HG02759 (cell line): ENCODE measurements at regions not wholly inside any gene's neighbourhood (a gene's known extent, or its start where the extent isn't known, plus 50 kb on each side); places are given as distances from the start of the nearest gene placed in this dataset.
"Not testable (repeated sequence)": the region's sequence is repeated elsewhere in the genome, so short reads cannot be mapped to it uniquely, and the experiment has no call there.

ENCODE experiments used
- ATAC-seq: cut with Tn5 transposase; IDR thresholded peaks from one replicate; pipeline ENCODE4 v1.9.1; 2021; ENCODE audit warnings: mild to moderate bottlenecking, moderate library complexity; ENCODE audit not compliant: unreplicated experiment

DNA sequence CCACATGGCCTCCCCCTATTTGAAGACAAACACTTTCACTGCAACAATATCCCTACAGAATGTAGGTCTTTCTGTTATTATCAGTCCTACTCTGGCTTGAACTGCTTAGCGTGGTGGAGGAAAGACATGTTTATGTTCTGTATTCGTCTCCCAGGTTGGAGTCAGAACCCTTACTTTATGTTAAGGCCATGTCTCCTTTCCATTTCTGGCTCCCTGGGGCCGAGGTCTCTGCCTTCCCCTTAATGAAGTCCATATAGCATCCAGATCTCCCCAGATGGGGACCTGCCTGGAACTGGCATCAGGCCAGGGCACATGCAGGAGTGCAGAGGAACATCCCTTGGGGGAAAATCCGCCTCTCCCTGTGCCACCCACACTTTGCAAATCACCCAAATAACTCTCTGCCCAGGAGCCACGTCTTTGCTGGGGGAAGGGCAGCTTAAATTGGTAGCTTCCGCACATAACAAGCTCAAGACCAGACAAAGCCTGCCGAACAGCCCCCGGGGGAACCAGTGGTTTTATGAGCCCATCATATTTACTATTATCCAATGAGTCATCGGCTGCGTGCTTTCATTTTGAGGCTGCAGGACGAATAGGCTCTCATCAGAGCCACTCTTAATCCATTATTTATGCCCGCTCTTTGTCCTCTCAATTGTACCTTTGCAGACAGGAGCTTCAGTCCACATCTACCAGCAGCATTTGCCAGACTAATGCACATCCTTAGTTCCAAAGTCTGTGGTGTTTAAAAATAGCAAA is 237.0 kb downstream of the UACA start:
- no peak for ATAC-seq

DNA sequence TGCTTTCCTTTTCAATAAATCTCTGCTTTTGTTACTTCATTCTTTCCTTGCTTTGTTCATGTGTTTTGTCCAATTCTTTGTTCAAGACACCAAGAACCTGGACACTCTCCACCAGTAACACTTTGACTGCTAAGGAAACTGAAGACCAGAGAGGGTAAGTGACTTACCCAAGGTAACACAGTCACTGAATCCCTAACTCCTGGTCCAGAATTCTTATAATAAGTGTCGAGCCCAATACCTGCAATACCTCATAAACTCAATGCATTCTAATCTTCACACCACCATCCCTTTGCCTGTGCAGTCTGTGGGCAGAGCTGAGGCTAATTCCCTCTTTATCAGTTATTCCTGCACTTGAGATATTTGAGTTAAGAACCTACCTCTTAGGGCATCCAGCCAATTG is 237.8 kb downstream of the UACA start:
- no peak for ATAC-seq

DNA sequence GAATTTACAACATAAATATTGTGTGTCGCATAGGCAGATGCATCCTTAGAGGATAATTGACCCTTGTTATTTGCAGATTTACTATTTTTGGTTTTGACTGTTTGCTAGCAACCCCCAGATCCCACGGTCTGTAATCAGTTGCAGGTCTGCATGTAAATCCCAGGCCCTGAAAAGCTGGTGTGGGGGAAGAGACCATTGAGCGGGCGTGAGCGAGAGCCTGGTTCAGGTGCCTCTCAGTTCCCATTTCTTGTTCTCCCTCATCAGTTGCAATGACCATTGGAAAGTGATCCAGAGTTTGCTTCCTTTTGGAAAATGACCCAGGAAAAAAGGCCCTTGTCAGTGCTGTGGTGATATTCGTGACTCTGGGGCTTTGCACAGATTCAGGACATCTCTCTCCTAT is 238.9 kb downstream of the UACA start:
- no peak for ATAC-seq

DNA sequence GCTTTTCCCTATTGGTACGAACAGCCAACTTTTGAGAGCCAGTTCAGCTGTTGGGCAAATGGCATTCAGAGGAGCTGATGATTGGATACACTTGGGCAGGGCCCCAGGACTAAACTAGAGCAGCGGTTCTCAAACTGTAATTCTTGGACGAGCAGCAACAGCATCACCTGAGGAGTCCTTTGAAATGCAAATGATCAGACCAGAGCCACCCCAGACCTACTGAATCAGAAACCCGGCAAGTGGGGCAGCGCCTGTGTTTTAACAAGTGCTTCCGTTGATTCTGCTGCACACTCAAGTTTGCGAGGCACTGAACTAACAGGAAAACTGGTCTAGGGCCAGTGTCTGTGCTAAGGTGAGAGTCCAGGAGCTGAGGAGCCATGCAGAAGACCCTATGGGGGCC is 239.7 kb downstream of the UACA start:
- ATAC-seq, result no peak

DNA sequence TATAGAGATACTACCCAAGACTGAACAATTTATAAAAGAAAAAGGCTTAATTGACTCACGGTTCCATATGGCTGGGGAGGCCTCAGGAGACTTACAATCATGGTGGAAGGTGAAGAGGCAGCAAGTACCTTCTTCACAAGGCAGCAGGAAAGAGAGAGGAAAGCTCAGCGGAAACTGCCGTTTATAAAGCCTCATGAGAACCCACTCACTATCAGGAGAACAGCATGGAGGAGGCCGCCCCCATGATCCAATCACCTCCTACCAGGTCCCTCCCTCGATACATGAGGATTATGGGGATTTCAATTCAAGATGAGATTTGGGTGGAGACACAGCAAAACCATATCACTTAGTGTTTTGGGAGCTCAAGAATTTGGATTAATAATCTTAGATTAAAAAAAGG is 240.2 kb downstream of the UACA start:
- no peak for ATAC-seq

DNA sequence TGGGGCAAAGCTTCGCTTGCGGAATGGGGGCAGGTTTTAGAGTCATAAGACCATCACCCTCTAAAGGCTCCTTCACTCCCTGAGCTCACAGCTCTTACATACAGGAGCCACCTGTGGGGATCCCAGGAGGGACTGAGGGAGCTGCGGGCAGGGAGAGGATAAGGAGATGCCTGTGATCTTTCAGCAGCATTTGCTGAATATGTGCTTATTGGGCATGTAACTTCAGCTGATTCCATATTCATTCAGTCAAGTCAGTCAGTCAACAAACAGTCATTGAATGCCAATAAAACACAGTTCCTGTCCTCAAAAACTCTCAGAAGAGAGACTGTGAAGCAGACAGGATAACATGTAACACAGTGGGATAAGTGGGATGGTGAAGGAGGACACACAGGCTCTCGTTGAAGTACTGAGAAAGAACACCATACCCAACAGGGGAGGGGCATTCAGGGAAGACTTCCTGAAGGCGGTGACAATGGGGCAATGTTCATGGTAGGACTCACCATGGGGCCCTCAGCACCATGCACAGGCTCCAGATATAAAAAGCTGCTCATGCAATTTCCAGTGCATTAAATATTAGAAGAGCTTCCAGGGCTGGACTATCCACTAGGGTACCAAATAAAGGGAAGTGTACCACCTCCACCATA is 240.9 kb downstream of the UACA start:
- no peak for ATAC-seq

DNA sequence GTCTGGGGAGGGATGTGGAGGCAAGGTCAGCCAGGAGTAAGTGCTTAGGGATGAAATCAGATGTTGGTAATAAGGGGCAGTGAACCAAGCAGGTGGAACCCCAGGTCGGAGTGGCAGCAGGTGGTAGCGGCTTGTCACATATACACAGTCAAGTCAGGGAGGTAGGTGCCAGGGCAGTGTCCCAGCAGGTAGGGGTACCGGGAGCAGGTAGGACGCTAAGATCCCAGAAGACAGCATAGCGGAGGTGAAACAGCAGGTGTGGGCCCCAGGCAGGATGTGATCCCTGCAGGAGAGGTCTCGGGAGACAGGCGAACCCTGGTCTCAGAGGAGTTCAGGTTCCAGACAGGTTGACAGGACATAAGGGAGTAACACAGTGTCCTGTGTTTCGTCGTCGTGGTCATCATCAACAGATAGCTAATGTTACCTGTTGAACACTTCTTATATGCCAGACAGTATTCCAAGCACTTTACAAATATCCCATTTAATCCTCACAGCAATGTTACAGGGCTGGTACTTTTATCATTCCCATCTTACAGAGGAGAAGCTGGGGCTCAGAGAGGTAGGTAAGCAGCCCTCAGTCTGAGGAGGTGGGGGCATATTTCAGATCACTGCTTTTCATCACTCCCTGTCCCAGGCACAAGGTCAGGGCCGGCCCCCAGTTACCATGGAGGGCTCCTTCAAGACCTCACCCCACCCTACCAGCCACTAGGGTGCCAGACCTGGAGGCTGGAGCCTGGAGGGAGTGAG is 241.6 kb downstream of the UACA start:
- ATAC-seq, result no peak

DNA sequence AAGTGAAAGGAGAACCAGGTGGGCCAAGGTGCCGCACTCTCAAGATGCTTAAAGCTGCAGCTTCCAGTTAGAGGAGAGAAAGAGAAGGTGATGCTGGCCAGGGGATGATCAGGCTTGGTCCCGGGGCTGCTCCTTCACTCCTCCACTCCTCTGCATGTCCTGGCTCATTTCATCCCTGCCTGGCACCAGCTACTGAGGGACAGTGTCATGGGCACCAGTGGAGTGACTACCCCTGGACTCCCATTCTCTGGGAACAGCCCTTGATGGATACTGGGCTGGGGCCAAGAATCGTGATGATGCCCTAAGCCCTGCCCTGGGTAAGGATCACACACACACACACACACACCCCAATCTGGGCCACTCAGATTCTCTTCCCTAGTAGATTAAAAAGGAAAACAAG is 243.7 kb downstream of the UACA start:
- ATAC-seq, result no peak

DNA sequence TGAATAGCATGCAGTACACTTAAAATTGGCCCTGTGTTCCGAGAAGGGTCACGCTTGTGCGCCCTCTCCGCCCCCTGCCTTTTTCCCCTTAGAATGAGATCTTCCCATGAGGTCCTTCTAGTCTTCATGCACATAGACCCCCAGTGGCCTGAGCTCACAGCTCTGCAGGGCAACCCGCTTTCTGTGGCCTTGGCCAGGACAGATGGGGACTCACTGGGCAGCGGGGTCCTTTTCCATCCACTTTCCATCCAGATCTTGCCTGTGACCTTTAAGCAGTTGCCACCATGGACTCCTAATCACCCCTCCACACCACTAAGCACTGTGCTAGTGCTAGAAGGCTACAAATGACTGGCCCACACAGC is 244.4 kb downstream of the UACA start:
- no peak for ATAC-seq

DNA sequence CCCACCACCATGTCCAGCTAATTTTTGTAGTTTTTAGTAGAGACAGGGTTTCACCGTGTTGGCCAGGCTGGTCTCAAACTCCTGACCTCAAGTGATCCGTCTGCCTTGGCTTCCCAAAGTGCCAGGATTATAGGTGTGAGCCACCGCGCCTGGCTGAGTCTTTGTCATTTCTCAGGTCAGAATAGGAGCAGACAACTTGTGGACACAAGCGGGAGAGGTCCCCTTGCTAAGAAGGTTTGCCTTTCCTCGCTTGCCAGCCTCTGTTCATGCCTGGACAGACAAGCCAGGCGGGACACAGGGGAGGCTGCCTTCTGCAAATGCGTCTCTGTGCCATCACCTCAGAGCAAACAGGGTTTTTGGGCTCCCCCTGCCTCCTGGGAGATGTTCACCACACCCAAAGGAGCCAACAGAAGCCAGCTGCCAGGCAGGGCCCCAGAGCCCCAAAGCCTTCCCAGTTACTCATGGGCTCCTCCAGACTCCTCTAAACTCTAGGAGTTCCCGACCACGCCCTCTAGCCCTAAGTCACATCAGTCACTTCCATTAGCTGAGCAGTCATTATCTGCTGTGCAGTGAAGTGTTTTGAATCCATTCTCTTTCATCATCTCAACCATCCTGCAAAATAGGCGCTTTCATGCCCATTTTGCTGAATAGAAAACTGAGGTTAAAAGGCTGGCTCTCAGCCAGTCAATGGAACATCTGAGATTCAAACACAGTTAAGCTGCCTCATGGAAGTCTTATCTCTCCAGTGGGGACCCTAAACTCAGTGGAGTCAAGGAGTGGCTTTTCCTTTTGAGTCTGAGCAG is 245.0 kb downstream of the UACA start:
- no peak for ATAC-seq

DNA sequence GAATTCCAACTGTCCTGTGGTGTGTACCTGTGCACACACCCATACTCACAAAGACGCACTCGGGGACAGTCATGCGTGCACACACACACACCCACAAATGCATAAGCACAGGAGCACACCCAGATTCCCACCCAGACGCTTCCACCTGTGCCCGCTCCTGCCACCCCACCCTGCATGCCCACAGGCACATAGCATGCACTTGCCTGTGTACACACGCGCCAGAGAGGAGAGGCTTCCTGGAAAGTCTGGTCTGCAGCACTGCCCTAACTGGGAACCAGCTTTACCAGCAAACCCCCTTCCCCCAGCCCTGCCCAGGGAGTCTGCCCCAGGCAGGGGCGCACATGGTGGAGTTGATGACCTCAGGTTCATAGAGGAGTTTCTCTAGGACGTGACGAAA is 246.2 kb downstream of the UACA start:
- no peak for ATAC-seq

DNA sequence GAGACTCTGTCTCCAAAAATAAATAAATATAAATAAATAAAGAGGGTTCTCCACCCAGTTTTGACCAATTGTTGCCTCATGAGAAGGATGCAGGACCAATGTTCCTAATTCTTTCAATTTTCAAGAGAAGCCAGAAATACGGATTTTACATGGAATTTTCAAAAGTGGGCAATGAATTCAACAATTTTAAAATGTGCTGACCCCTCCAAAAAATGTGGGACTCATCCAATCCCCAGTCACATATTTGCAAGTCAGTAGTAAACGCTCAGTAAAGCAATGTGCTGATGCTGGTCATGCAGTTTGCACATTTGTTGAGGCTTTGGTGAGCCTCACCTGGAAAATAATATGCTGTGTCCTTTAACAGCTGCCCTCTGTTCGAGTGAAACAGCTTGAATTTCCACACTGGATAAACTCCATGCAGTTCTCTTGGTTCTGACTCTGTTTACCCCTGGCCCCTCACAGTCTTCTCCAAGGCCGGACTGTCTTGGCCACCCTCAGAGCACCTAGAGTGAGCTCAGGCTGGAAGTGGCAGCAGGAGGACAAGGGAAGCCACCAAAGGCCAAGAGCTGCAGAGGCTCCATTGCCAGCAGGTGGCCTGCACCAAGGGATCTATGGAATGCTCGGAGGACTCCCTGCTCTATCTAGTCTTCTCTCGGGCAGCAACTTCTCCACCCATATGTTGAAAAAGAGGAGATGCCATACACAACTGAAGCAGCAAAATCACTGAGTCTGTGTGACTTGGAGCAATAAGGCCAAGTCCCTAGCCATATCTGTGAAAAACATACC is 246.8 kb downstream of the UACA start:
- ATAC-seq, result no peak

DNA sequence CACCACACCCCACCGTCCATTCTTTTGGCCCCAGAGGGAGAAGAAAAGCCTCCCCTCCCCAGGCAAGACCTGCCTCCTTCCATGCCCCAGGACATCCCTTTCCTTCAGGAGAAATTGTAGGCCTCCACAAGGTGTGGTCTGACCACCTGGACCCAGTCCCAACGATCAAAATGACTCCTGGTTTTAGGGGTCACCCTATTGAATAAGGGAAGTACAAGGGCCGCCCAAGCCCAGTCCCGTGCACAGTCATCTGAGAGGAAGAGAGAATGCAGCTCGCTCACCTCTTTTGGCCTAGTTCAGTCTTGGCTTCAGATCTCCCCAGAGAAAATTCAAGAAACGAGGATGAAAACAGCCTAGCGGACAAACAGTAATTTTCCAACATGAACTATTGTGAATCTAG is 249.1 kb downstream of the UACA start:
- no peak for ATAC-seq

DNA sequence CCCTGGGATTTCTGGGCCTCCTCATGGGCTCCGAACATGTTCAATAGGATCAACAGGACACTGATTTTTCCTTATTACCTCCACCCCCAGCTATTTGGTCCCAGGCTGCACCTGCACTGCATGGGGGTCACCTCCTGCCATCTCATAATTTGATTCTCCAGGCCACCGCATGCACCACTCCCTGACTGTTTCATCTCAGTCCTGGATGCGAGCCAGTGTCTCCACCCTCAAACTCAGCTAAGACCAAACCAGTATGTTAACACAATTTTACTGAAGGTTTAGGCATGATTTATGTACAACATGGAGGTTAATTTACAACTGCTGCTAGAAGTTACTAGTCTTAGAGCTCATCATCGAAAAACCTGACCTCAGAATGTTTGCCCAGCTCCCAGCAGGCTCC is 249.5 kb downstream of the UACA start:
- ATAC-seq, result no peak

DNA sequence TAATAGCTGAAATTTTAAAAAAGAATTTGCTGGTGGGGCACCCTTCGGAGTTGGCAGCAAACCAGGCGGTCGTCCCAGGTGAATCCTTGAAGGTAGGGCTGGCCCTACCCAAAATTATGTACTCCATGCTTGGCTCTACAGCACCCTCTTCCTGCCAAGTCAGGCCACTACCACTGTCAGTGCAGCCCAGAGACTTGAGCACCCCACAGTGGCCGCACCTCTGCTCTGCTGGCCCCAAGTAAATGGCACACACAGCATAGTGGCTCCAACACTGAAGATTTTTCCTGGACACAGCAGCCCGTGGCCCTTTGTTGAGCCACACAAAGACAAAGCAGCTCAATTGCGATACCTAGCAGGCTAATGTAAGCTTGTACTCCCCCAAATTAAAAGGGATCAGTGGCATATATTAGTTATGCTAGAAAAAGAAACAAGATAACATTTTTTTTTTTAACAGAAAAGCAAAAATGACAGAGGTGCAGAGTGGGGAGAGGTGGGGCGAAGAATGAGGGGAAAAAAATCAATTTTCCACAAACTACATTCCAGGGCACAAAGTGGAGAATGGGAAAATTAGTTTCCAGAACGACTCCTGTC is 250.5 kb downstream of the UACA start:
- peak; percentile 67 for ATAC-seq

DNA sequence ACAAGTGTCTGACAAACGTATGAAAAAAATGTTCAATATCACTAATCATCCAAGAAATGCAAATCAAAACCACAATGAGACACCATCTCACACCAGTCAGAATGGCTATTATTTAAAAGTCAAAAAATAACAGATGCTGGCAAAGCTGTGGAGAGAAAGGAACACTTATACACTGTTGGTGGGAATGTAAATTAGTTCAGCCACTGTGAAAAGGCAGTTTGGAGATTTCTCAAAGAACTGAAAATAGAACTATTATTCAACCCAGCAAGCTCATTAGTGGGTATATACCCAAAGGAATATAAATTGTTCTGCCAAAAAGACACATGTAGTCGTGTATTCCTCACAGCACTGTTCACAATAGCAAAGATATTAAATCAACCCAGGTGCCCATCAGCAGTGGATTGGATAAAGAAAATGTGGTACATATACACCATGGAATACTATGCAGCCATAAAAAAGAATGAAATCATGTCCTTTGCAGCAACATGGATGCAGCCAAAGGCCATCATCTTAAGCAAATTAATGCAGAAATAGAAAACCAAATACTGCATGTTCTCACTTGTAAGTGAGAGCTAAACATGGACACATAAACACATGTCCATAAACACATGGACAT is 251.3 kb downstream of the UACA start:
- not testable (repeated sequence) for ATAC-seq

DNA sequence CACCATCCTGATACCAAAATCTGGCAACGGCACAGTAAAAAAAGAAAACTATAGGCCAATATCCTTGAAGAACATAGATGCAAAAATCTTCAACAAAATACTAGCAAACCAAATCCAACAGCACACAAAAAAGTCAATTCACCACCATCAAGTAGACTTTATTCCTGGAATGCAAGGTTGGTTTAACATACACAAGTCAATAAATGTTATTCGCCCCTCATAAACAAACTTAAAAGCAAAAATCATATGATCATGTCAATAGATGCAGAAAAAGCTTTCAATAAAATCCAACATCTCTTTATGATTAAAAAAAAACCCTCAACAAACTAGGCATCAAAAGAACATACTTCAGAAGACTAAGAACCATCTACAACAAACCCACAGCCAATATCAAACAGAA is 252.9 kb downstream of the UACA start:
- no peak for ATAC-seq

DNA sequence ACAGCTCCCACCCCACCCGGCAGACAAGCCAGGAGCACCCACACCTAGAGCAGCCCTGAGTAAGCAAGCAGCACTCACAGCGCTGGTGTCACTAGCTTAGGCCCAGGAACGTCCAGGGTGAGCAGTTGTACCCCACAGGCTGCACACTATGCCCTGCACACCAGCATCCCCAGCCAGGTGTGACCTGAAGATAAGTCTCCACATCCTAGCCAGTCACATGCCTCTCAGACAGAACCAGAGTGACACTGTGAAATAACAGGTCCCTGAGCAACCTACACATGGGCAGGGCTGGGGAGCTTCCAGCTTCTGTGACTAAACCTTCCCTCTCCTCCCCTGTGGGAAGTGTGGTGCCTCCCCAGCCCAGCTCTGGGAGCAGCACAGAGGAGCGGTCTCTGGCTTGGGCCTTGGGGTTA is 253.6 kb downstream of the UACA start:
- ATAC-seq, result no peak

DNA sequence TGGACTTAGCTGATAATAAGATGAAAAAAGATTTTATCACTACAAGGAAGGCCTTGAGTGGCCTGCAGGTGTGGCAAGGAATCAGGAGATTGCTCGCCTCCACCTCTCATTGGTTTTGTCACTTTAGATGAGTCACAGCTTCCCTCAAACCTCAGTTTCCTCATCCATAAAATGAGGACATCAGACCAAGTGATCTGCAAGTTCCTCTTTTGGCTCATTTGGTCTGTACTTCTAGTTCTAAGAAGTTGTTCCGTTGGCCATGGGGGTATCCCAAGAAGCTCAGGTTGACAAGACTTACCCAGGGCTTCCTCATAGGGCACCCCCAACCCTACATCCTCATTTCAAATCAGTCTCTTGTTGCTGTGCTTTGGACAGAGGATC is 254.1 kb downstream of the UACA start:
- ATAC-seq, result no peak
